ENCODE measurements at regions not wholly inside any gene's neighbourhood (a gene's known extent, or its start where the extent isn't known, plus 50 kb on each side); places are given as distances from the start of the nearest gene placed in this dataset.
A peak's percentile ranks its signal among the peaks of the same experiment; 100 is the strongest.

DNA sequence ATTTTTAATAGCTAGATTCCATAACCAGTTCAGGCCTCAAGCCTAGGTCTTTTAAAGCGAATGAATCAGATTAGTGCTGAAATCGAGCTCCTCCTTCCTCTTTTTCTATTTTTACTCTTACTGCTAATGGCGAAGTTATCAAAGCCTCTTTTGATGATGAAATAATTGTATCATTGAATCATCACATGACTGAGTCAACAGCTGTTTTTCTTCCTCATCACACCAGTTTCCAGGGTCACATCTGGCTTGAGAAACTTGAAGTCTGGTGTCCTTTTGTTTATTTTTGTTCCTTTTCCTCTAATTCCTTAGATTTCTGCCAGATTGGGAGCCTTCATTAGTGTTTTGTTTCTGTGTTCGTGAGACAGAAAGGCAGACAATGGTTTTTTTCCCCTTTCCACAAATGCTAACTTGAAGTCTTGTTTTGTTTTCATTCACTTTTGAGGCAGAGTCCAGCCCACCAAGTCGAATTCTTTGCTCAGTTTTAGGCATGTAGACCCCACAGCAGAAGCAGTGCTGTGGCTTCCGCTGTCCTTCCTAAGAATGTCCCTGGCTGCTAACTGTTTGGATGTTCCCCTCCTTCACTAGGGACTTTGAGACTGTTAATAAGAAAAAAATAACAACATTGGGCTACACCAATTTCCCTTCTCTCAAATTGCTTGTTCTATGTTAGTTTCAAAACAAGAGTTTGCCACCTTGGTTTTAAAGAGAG, 51.9 kb upstream of the FMOD start:
- POLR2A ChIA-PET: no interaction called here
- H3K4me1 ChIP-seq (ENCODE audit: control insufficient read depth in 1 of 2, insufficient read depth in 2 of 2, low read length in 2 of 2): no peaks in the 10 kb centered on the region
- peak; percentile 42; the same call in 1 of the 2 replicates for TF ChIP-seq CEBPB (IDR thresholded peaks at IDR 0.05; ENCODE audit: low read depth)
- TF ChIP-seq, protein P1, sequence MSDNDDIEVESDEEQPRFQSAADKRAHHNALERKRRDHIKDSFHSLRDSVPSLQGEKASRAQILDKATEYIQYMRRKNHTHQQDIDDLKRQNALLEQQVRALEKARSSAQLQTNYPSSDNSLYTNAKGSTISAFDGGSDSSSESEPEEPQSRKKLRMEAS (IDR thresholded peaks at IDR 0.05): no peak
- ATAC-seq: no peak
- H3K36me3 ChIP-seq (ENCODE audit: control insufficient read depth in 1 of 2, insufficient read depth in 2 of 2, low read length in 2 of 2): no peaks in the 10 kb centered on the region
- no peaks in the 10 kb centered on the region for H3K9me2 ChIP-seq (ENCODE audit: insufficient read depth)
- no peak overlapping the region for H3K9ac ChIP-seq (ENCODE audit: low read length)
- H3K27ac ChIP-seq (ENCODE audit: low read depth, low read length): no peak overlapping the region
- no peaks in the 10 kb centered on the region for H3K79me2 ChIP-seq (ENCODE audit: insufficient read depth, low read length)
- no peaks in the 10 kb centered on the region for H4K20me1 ChIP-seq (ENCODE audit: insufficient read depth)
- no peak overlapping the region for H3K4me2 ChIP-seq (ENCODE audit: low read length)
- no peaks in the 10 kb centered on the region for H3K27me3 ChIP-seq (ENCODE audit: insufficient read depth, low read length)
- H3K9me3 ChIP-seq (ENCODE audit: control insufficient read depth in 1 of 2, insufficient read depth in 1 of 2, low read depth in 1 of 2, low read length in 2 of 2): no peaks in the 10 kb centered on the region
- RAD21 ChIA-PET (ENCODE audit: low non-redundant PET in 1 of 2, low total read pairs in 2 of 2, uncharacterized antibody in 2 of 2, unreplicated experiment in 2 of 2): no interaction called here
- CTCF ChIA-PET: no interaction called here
- no TSS peak for BruUV-seq (replicated peaks)
- H3K4me3 ChIP-seq (replicated peaks in 1 of 2; ENCODE audit: low read depth in 1 of 2, low read length in 2 of 2): no peak overlapping the region
- no peak for DNase-seq (ENCODE audit: low read depth, low spot score)
- H2AFZ ChIP-seq (ENCODE audit: low read depth, low read length, poor library complexity, severe bottlenecking): no peak overlapping the region
- intact Hi-C loops (cut with micrococcal nuclease): no loop called here

DNA sequence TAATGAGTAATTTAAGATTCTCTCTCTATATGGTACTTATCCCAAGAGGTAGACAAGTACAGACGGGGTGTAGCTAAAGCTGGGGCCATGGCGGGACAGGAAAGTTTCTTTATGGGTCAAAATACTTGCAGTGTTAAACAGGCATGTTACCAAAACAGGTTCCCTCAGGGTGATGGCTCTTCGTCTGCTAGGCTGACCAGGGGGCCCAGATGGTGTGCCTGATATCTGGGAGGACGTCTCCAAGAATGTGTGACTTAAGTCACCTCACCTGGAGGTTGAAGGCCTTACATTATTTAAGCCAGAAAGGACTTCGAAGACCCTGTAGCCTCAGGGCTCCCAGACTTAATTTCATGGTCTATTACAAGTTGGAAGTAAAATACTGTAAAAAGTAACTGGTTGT, 52.7 kb upstream of the FMOD start:
- BruUV-seq (replicated peaks): no TSS peak
- peaks cover 0 to 4% of the 10 kb centered on the region in 2 experiments; a peak in 1 of 4 replicates for H3K4me1 ChIP-seq (ENCODE audit: control insufficient read depth in 1 of 2, insufficient read depth in 2 of 2, low read length in 2 of 2)
- intact Hi-C loops (cut with micrococcal nuclease): no loop called here
- no peaks in the 10 kb centered on the region for H3K9me3 ChIP-seq (ENCODE audit: control insufficient read depth in 1 of 2, insufficient read depth in 1 of 2, low read depth in 1 of 2, low read length in 2 of 2)
- ChIA-PET POLR2A (no interaction called here), RAD21 (ENCODE audit: low non-redundant PET in 1 of 2, low total read pairs in 2 of 2, uncharacterized antibody in 2 of 2, unreplicated experiment in 2 of 2) (no interaction called here), CTCF (no interaction called here)
- H3K36me3 ChIP-seq (ENCODE audit: control insufficient read depth in 1 of 2, insufficient read depth in 2 of 2, low read length in 2 of 2): no peaks in the 10 kb centered on the region
- H3K4me3 ChIP-seq (replicated peaks in 1 of 2; ENCODE audit: low read depth in 1 of 2, low read length in 2 of 2): no peak overlapping the region
- no peaks in the 10 kb centered on the region for H3K27me3 ChIP-seq (ENCODE audit: insufficient read depth, low read length)
- H3K79me2 ChIP-seq (ENCODE audit: insufficient read depth, low read length): no peaks in the 10 kb centered on the region
- H3K4me2 ChIP-seq (ENCODE audit: low read length): no peak overlapping the region
- TF ChIP-seq SRF (IDR thresholded peaks at IDR 0.05; ENCODE audit: low read depth) (no peak), FOSL1 (IDR thresholded peaks at IDR 0.05; ENCODE audit: low read depth) (no peak), ELF1 (IDR thresholded peaks at IDR 0.05; ENCODE audit: borderline replicate concordance, low read depth) (no peak), POLR2A (IDR thresholded peaks at IDR 0.05; ENCODE audit: borderline replicate concordance, extremely low read depth, insufficient read depth, insufficient read length) (no peak), ZFX (IDR thresholded peaks at IDR 0.05) (no peak), CBX3 (IDR thresholded peaks at IDR 0.05; ENCODE audit: low read depth) (no peak), YY1 (IDR thresholded peaks at IDR 0.05; ENCODE audit: extremely low read depth, insufficient replicate concordance, low read depth, low read length) (no peak), EZH2phosphoT487 (IDR thresholded peaks at IDR 0.05; ENCODE audit: borderline replicate concordance) (no peak), CEBPB (IDR thresholded peaks at IDR 0.05; ENCODE audit: low read depth) (no peak)
- TF ChIP-seq, protein P2, sequence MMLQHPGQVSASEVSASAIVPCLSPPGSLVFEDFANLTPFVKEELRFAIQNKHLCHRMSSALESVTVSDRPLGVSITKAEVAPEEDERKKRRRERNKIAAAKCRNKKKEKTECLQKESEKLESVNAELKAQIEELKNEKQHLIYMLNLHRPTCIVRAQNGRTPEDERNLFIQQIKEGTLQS (IDR thresholded peaks at IDR 0.05): no peak
- TF ChIP-seq, protein P1 (IDR thresholded peaks at IDR 0.05): no peak
- TF ChIP-seq, protein P3, sequence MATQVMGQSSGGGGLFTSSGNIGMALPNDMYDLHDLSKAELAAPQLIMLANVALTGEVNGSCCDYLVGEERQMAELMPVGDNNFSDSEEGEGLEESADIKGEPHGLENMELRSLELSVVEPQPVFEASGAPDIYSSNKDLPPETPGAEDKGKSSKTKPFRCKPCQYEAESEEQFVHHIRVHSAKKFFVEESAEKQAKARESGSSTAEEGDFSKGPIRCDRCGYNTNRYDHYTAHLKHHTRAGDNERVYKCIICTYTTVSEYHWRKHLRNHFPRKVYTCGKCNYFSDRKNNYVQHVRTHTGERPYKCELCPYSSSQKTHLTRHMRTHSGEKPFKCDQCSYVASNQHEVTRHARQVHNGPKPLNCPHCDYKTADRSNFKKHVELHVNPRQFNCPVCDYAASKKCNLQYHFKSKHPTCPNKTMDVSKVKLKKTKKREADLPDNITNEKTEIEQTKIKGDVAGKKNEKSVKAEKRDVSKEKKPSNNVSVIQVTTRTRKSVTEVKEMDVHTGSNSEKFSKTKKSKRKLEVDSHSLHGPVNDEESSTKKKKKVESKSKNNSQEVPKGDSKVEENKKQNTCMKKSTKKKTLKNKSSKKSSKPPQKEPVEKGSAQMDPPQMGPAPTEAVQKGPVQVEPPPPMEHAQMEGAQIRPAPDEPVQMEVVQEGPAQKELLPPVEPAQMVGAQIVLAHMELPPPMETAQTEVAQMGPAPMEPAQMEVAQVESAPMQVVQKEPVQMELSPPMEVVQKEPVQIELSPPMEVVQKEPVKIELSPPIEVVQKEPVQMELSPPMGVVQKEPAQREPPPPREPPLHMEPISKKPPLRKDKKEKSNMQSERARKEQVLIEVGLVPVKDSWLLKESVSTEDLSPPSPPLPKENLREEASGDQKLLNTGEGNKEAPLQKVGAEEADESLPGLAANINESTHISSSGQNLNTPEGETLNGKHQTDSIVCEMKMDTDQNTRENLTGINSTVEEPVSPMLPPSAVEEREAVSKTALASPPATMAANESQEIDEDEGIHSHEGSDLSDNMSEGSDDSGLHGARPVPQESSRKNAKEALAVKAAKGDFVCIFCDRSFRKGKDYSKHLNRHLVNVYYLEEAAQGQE (IDR thresholded peaks at IDR 0.05; ENCODE audit: low read depth): no peak
- no peak overlapping the region for H2AFZ ChIP-seq (ENCODE audit: low read depth, low read length, poor library complexity, severe bottlenecking)
- no peak overlapping the region for H3K27ac ChIP-seq (ENCODE audit: low read depth, low read length)
- ATAC-seq (no peak), DNase-seq (ENCODE audit: low read depth, low spot score) (no peak)
- H4K20me1 ChIP-seq (ENCODE audit: insufficient read depth): no peaks in the 10 kb centered on the region
- H3K9me2 ChIP-seq (ENCODE audit: insufficient read depth): no peaks in the 10 kb centered on the region
- H3K9ac ChIP-seq (ENCODE audit: low read length): no peak overlapping the region

All from HCT116 (cell line).